ENCODE measurements at regions not wholly inside any gene's neighbourhood (a gene's known extent, or its start where the extent isn't known, plus 50 kb on each side); places are given as distances from the start of the nearest gene placed in this dataset.
"Not testable (repeated sequence)": the region's sequence is repeated elsewhere in the genome, so short reads cannot be mapped to it uniquely, and the experiment has no call there.

GRCh38 chr4:189235599-189235998 is 705.1 kb upstream of the FRG1 start:
- intact Hi-C loops (cut with micrococcal nuclease), result no loop called here
- Mint-ChIP-seq H3K4me1 (ENCODE audit: low read depth) (no peaks in the 10 kb centered on the region), H3K9me3 (peaks cover 20% of the 10 kb centered on the region), H3K27ac (no peak overlapping the region), H3K27me3 (ENCODE audit: insufficient read depth) (no peaks in the 10 kb centered on the region), H3K36me3 (ENCODE audit: low read depth) (no peaks in the 10 kb centered on the region), H3K4me3 (no peak overlapping the region)
- no peak for DNase-seq (ENCODE audit: low spot score)

DNA sequence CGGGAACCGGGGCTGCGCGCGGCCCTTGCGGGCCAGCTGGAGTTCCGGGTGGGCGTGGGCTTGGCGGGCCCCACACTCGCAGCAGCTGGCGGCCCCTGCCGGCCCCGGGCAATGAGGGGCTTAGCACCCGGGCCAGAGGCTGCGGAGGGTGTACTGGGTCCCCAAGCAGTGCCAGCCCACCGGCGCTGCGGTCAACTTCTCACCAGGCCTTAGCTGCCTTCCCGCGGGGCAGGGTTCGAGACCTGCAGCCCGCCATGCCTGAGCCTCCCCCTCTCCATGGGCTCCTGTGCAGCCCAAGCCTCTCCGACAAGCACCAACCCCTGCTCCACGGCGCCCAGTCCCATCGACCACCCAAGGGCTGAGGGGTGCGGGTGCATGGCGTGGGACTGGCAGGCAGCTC is 704.4 kb upstream of the FRG1 start:
- H3K27me3 Mint-ChIP-seq (ENCODE audit: insufficient read depth); H3K4me3 Mint-ChIP-seq; H3K36me3 Mint-ChIP-seq (ENCODE audit: low read depth); intact Hi-C loops (cut with micrococcal nuclease); H3K27ac Mint-ChIP-seq; H3K4me1 Mint-ChIP-seq (ENCODE audit: low read depth); DNase-seq (ENCODE audit: low spot score): not testable (repeated sequence)
- H3K9me3 Mint-ChIP-seq, result peaks cover 20% of the 10 kb centered on the region

GRCh38 chr4:189237340-189237739 is 703.3 kb upstream of the FRG1 start:
- Mint-ChIP-seq H3K4me3 (no peak overlapping the region), H3K27me3 (ENCODE audit: insufficient read depth) (no peaks in the 10 kb centered on the region), H3K27ac (no peak overlapping the region), H3K9me3 (peaks cover 23% of the 10 kb centered on the region), H3K36me3 (ENCODE audit: low read depth) (no peaks in the 10 kb centered on the region), H3K4me1 (ENCODE audit: low read depth) (no peaks in the 10 kb centered on the region)
- intact Hi-C loops (cut with micrococcal nuclease), result no loop called here
- DNase-seq (ENCODE audit: low spot score), result no peak

GRCh38 chr4:189255636-189256035 is 685.0 kb upstream of the FRG1 start:
- H3K4me3 Mint-ChIP-seq, result no peak overlapping the region
- no peak for DNase-seq (ENCODE audit: low spot score)
- no peaks in the 10 kb centered on the region for H3K4me1 Mint-ChIP-seq (ENCODE audit: low read depth)
- no peak overlapping the region for H3K27ac Mint-ChIP-seq
- H3K36me3 Mint-ChIP-seq (ENCODE audit: low read depth), result no peaks in the 10 kb centered on the region
- peaks cover 34% of the 10 kb centered on the region for H3K9me3 Mint-ChIP-seq
- intact Hi-C loops (cut with micrococcal nuclease), result no loop called here
- no peaks in the 10 kb centered on the region for H3K27me3 Mint-ChIP-seq (ENCODE audit: insufficient read depth)

GRCh38 chr4:189261475-189261874 is 679.2 kb upstream of the FRG1 start:
- no peak for DNase-seq (ENCODE audit: low spot score)

DNA sequence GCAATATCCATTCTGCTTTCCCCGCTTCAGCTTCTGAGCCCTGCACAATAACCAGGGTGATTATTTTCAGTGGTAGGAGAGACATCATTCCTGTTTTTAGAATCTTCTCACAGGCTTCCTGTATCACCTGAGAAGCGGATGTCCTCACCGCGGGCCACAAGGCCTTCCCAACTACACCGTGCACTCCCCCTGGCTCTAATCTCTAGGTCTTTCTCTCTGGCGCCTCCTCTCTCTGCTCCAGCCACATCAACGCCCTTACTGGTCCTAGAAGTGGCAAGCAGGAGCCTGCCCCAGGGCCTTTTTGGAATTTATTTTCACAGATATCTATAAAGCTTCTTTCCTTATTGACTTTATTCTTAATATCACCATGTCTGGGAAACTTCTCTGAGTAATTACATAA is 675.2 kb upstream of the FRG1 start:
- intact Hi-C loops (cut with micrococcal nuclease), result no loop called here
- no peaks in the 10 kb centered on the region for H3K27me3 Mint-ChIP-seq (ENCODE audit: insufficient read depth)

More at GRCh38 chr4:189261475-189261874, 679.2 kb upstream of the FRG1 start:
- Mint-ChIP-seq H3K9me3 (peaks cover 20% of the 10 kb centered on the region), H3K36me3 (ENCODE audit: low read depth) (no peaks in the 10 kb centered on the region), H3K4me3 (no peak overlapping the region), H3K4me1 (ENCODE audit: low read depth) (no peaks in the 10 kb centered on the region), H3K27me3 (ENCODE audit: insufficient read depth) (no peaks in the 10 kb centered on the region), H3K27ac (no peak overlapping the region)
- intact Hi-C loops (cut with micrococcal nuclease), result no loop called here

GRCh38 chr4:189267312-189267965 is 673.2 kb upstream of the FRG1 start:
- peaks cover 13% of the 10 kb centered on the region for H3K9me3 Mint-ChIP-seq
- H3K36me3 Mint-ChIP-seq (ENCODE audit: low read depth), result no peaks in the 10 kb centered on the region
- H3K4me3 Mint-ChIP-seq, result no peak overlapping the region
- intact Hi-C loops (cut with micrococcal nuclease), result no loop called here
- H3K4me1 Mint-ChIP-seq (ENCODE audit: low read depth), result no peaks in the 10 kb centered on the region
- no peak for DNase-seq (ENCODE audit: low spot score)
- H3K27ac Mint-ChIP-seq, result no peak overlapping the region
- no peaks in the 10 kb centered on the region for H3K27me3 Mint-ChIP-seq (ENCODE audit: insufficient read depth)

More for the DNA sequence above, 675.2 kb upstream of the FRG1 start:
- no peaks in the 10 kb centered on the region for H3K4me1 Mint-ChIP-seq (ENCODE audit: low read depth)
- no peak for DNase-seq (ENCODE audit: low spot score)
- H3K36me3 Mint-ChIP-seq (ENCODE audit: low read depth), result no peaks in the 10 kb centered on the region
- no peak overlapping the region for H3K27ac Mint-ChIP-seq
- H3K9me3 Mint-ChIP-seq, result peaks cover 23% of the 10 kb centered on the region
- H3K4me3 Mint-ChIP-seq, result no peak overlapping the region

- intact Hi-C loops (cut with micrococcal nuclease), result no loop called here
- no peaks in the 10 kb centered on the region for H3K36me3 Mint-ChIP-seq (ENCODE audit: low read depth)
- DNase-seq (ENCODE audit: low spot score), result no peak
- peaks cover 4% of the 10 kb centered on the region for H3K9me3 Mint-ChIP-seq
- H3K4me1 Mint-ChIP-seq (ENCODE audit: low read depth), result no peaks in the 10 kb centered on the region
- H3K27ac Mint-ChIP-seq, result no peak overlapping the region
- no peak overlapping the region for H3K4me3 Mint-ChIP-seq
- no peaks in the 10 kb centered on the region for H3K27me3 Mint-ChIP-seq (ENCODE audit: insufficient read depth)
Observed at GRCh38 chr4:189278597-189279165, 662.0 kb upstream of the FRG1 start.

- no peak overlapping the region for H3K4me3 Mint-ChIP-seq
- H3K36me3 Mint-ChIP-seq (ENCODE audit: low read depth), result no peaks in the 10 kb centered on the region
- no peaks in the 10 kb centered on the region for H3K27me3 Mint-ChIP-seq (ENCODE audit: insufficient read depth)
- no peak overlapping the region for H3K27ac Mint-ChIP-seq
- peaks cover 9% of the 10 kb centered on the region for H3K9me3 Mint-ChIP-seq
- intact Hi-C loops (cut with micrococcal nuclease), result no loop called here
- DNase-seq (ENCODE audit: low spot score), result no peak
- no peaks in the 10 kb centered on the region for H3K4me1 Mint-ChIP-seq (ENCODE audit: low read depth)
Observed at GRCh38 chr4:189279188-189279587, 661.5 kb upstream of the FRG1 start.

DNA sequence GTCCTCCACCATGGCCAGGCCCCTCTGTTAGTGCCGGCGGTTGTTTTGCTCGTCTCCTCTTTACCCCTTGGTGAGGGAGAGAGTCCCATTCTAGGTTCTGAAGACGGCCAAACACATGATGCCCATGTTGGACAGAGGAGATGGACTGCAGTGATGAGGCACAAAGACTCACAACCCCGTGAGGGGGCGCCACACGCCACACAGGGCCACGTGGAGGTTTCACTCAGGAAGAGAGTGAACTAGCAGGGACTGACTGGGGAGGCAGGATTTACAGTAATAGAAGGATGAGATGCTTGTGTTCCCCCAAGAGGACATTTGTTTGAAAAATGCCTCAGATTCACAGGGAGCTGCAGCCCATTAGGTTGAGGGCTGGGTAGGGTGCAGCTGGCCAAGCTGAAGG is 655.3 kb upstream of the FRG1 start:
- no peaks in the 10 kb centered on the region for H3K27me3 Mint-ChIP-seq (ENCODE audit: insufficient read depth)
- no peaks in the 10 kb centered on the region for H3K4me1 Mint-ChIP-seq (ENCODE audit: low read depth)
- H3K27ac Mint-ChIP-seq, result no peak overlapping the region
- H3K9me3 Mint-ChIP-seq, result peaks cover 12% of the 10 kb centered on the region
- no peak overlapping the region for H3K4me3 Mint-ChIP-seq
- intact Hi-C loops (cut with micrococcal nuclease), result no loop called here
- H3K36me3 Mint-ChIP-seq (ENCODE audit: low read depth), result no peaks in the 10 kb centered on the region
- DNase-seq (ENCODE audit: low spot score), result no peak

GRCh38 chr4:189291939-189292338 is 648.7 kb upstream of the FRG1 start:
- no peaks in the 10 kb centered on the region for H3K4me1 Mint-ChIP-seq (ENCODE audit: low read depth)
- no peaks in the 10 kb centered on the region for H3K27me3 Mint-ChIP-seq (ENCODE audit: insufficient read depth)
- intact Hi-C loops (cut with micrococcal nuclease), result no loop called here
- no peak overlapping the region for H3K4me3 Mint-ChIP-seq
- H3K27ac Mint-ChIP-seq, result no peak overlapping the region
- H3K36me3 Mint-ChIP-seq (ENCODE audit: low read depth), result no peaks in the 10 kb centered on the region
- DNase-seq (ENCODE audit: low spot score), result no peak
- H3K9me3 Mint-ChIP-seq, result peaks cover 6% of the 10 kb centered on the region

- H3K4me3 Mint-ChIP-seq, result no peak overlapping the region
- H3K36me3 Mint-ChIP-seq (ENCODE audit: low read depth), result no peaks in the 10 kb centered on the region
- intact Hi-C loops (cut with micrococcal nuclease), result no loop called here
- H3K9me3 Mint-ChIP-seq, result peaks cover 6% of the 10 kb centered on the region
- no peaks in the 10 kb centered on the region for H3K27me3 Mint-ChIP-seq (ENCODE audit: insufficient read depth)
- DNase-seq (ENCODE audit: low spot score), result no peak
- no peak overlapping the region for H3K27ac Mint-ChIP-seq
- no peaks in the 10 kb centered on the region for H3K4me1 Mint-ChIP-seq (ENCODE audit: low read depth)
Observed at GRCh38 chr4:189293459-189293858, 647.2 kb upstream of the FRG1 start.

GRCh38 chr4:189294574-189294973 is 646.1 kb upstream of the FRG1 start:
- H3K27me3 Mint-ChIP-seq (ENCODE audit: insufficient read depth), result no peaks in the 10 kb centered on the region
- peaks cover 6% of the 10 kb centered on the region for H3K9me3 Mint-ChIP-seq
- intact Hi-C loops (cut with micrococcal nuclease), result no loop called here
- H3K27ac Mint-ChIP-seq, result no peak overlapping the region
- no peak for DNase-seq (ENCODE audit: low spot score)
- H3K4me3 Mint-ChIP-seq, result no peak overlapping the region
- no peaks in the 10 kb centered on the region for H3K36me3 Mint-ChIP-seq (ENCODE audit: low read depth)
- H3K4me1 Mint-ChIP-seq (ENCODE audit: low read depth), result no peaks in the 10 kb centered on the region

- H3K27me3 Mint-ChIP-seq (ENCODE audit: insufficient read depth), result no peaks in the 10 kb centered on the region
- H3K4me1 Mint-ChIP-seq (ENCODE audit: low read depth), result no peaks in the 10 kb centered on the region
- H3K27ac Mint-ChIP-seq, result no peak overlapping the region
- intact Hi-C loops (cut with micrococcal nuclease), result no loop called here
- DNase-seq (ENCODE audit: low spot score), result no peak
- H3K9me3 Mint-ChIP-seq, result peaks cover 10% of the 10 kb centered on the region
- no peak overlapping the region for H3K4me3 Mint-ChIP-seq
- H3K36me3 Mint-ChIP-seq (ENCODE audit: low read depth), result no peaks in the 10 kb centered on the region
Observed at GRCh38 chr4:189299706-189300105, 641.0 kb upstream of the FRG1 start.

Measured in activated T-helper 1 cell treated with anti-CD3 and anti-CD28 coated beads, Interleukin-12 subunit alpha, Interleukin-12 subunit beta, Interleukin-2, Interleukin-4 antibody, amounts not matched to agents 30 ng/mL and 10 ng/mL and 1 ng/mL, durations not matched to agents 14 hours and 24 hours and 36 hours (primary cell).